ENCODE measurements at regions not wholly inside any gene's neighbourhood (a gene's known extent, or its start where the extent isn't known, plus 50 kb on each side); places are given as distances from the start of the nearest gene placed in this dataset.

GRCh38 chr6:150761771-150762170, 103.7 kb upstream of the MTHFD1L start:
- no peak for TF ChIP-seq CTCF (conservative IDR thresholded peaks at IDR 0.05; ENCODE audit: low read depth, low read length)

GRCh38 chr6:150764334-150765066, 101.0 kb upstream of the MTHFD1L start:
- H3K4me3 ChIP-seq (ENCODE audit: low read length), result no peak overlapping the region
- no peak for DNase-seq (ENCODE audit: low read depth)
- no peak for TF ChIP-seq CTCF (conservative IDR thresholded peaks at IDR 0.05; ENCODE audit: low read depth, low read length)

More at GRCh38 chr6:150761771-150762170, 103.7 kb upstream of the MTHFD1L start:
- DNase-seq (ENCODE audit: low read depth), result no peak
- no peak overlapping the region for H3K4me3 ChIP-seq (ENCODE audit: low read length)

- no peak for TF ChIP-seq CTCF (conservative IDR thresholded peaks at IDR 0.05; ENCODE audit: low read depth, low read length)
- DNase-seq (ENCODE audit: low read depth), result no peak
- no peak overlapping the region for H3K4me3 ChIP-seq (ENCODE audit: low read length)
Measured at GRCh38 chr6:150765067-150765764, 100.3 kb upstream of the MTHFD1L start.

GRCh38 chr6:150766201-150766997, 99.1 kb upstream of the MTHFD1L start:
- no peak for DNase-seq (ENCODE audit: low read depth)

GRCh38 chr6:150767161-150767560, 98.3 kb upstream of the MTHFD1L start:
- DNase-seq (ENCODE audit: low read depth), result no peak
- H3K4me3 ChIP-seq (ENCODE audit: low read length), result no peak overlapping the region
- no peak for TF ChIP-seq CTCF (conservative IDR thresholded peaks at IDR 0.05; ENCODE audit: low read depth, low read length)

More at GRCh38 chr6:150766201-150766997, 99.1 kb upstream of the MTHFD1L start:
- no peak for TF ChIP-seq CTCF (conservative IDR thresholded peaks at IDR 0.05; ENCODE audit: low read depth, low read length)
- H3K4me3 ChIP-seq (ENCODE audit: low read length), result no peak overlapping the region

GRCh38 chr6:150767571-150768018, 97.9 kb upstream of the MTHFD1L start:
- DNase-seq (ENCODE audit: low read depth), result no peak

More at GRCh38 chr6:150767571-150768018, 97.9 kb upstream of the MTHFD1L start:
- TF ChIP-seq CTCF (conservative IDR thresholded peaks at IDR 0.05; ENCODE audit: low read depth, low read length), result no peak
- no peak overlapping the region for H3K4me3 ChIP-seq (ENCODE audit: low read length)
